ENCODE measurements at regions not wholly inside any gene's neighbourhood (a gene's known extent, or its start where the extent isn't known, plus 50 kb on each side); places are given as distances from the start of the nearest gene placed in this dataset.
"Not testable (repeated sequence)": the region's sequence is repeated elsewhere in the genome, so short reads cannot be mapped to it uniquely, and the experiment has no call there.

DNA sequence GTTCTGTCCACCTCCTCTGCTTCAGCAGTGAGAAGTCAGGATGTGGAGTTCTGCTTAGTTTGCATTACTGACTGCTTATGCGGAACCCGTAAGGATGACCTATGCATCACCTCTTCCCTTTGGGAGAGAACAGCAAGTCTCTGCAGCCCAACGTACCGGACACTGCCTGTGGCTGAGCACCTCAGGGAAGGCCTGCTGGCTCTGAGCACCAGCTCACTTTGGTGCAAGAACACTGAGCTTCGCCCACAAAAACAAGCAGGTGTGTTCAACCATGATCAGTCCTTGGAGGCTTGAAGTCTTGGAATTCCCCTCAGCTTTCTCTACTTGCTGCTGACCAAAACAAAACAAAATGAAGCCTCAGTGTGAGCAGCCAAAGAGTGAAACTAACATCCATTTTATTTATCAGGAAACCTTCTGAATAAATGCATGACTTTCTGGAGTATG lies 52.7 kb upstream of the NCK2 start:
- DNase-seq, result no peak

DNA sequence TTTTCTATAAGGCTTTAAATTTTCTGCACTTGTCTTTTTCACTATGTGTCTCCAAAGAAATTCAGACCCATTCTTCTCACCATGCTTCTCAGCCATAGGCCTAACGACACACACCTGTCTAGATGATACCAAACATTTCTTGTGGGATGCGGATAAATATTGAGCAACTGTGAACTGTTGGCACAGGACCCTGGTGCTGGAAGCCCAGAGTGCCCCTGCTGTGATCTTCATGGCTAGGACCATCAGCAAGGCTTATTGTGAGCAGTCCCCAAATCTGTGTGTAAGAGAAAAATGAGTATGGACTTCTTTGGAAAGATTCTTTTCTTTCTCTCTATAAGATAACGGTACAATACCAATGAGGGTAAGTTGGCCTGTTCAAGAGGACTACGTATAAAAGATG lies 54.1 kb upstream of the NCK2 start:
- DNase-seq, result no peak

DNA sequence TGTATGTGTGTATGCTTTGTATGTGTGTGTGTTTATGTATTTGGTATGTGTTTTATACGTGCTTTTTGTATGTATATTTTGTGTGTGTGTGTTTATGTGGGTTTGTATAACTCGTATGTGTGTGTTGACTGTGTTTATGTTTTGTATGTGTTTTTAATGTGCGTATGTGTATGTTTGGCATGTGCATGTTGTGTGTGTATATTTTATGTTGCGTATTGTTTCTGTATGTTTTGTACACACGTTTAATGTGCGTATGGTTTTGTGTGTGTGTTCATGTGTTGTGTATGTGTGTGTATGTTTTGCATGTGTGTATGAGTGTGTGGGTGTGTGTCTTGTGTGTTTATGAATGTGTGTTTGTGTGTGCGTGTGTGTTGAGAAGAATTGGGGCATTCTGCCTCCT lies 55.2 kb upstream of the NCK2 start:
- DNase-seq, result no peak

DNA sequence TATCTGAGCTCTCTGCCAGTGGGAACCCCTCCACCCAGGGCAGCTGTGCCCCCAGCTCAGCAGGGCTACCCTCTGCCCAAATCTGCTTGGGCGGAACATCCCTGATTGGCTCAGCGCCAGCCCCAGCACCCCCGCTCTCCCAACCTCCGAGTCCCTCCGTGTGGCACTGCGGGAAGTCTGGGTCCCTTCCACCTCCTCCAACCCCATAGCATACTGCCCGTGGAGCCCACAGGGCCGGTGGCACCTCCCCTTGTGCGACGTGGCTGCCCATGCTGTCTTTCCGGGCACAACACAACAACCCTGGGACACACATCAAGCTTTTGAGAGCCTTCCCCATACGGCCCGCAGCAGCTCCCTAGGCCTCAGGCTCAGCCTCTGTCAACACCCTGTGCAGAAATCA lies 55.8 kb upstream of the NCK2 start:
- DNase-seq, result no peak

DNA sequence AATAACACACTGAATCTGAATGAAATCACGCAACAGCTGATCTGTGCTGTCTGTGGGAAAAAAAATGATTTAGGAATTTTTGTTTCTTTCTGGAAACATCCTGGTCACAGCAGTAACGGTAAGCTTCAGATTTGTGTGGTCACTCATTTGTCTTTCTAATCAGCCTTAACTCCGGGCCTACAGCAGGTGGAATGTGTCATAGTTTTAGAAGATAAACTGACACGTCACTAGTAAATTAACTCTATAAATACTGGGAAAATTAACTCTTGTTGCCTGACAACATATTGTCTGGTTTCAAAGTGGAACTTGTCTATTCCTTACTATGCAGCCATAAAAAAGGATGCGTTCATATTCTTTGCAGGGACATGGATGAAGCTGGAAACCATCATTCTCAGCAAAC lies 58.1 kb upstream of the NCK2 start:
- DNase-seq, result no peak

DNA sequence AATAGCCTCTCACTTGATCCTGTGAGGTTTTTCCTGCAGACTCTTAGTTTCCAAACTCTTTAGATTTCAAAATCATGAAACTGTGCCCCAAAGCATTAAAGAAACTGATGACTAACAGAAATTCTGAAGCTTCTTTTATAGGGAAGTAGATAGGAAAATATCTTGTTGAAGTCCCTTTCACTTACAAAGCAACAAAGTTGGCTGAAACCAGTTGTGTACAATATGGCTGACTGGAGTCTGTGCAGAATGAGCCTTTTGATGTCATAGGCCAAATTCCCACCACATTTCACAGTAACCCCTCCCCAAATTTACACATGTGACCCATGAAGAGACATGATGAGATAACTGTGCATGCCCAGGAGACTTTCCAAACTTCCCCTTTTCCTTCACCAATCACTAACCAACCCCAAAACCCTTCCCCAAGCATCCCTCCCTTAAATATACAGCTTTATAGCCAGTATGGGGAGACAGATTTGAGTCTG lies 61.7 kb upstream of the NCK2 start:
- DNase-seq, result no peak

DNA sequence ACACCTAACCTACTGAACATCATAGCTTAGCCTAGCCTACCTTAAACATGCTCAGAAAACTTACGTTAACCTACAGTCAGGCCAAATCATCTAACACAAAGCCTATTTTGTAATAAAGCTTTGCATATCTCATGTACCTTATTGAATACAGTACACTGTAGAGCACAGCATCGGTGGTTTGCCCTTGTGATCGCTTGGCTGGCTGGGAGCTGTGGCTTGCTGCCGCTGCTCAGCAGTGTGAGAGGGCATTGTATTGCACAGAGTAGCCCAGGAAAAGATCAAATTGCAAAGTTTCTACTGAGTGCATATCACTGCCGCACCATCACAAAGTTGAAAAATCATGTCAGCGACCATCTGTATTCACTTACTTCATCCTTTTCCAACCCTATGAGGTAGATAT lies 62.3 kb upstream of the NCK2 start:
- DNase-seq, result no peak

DNA sequence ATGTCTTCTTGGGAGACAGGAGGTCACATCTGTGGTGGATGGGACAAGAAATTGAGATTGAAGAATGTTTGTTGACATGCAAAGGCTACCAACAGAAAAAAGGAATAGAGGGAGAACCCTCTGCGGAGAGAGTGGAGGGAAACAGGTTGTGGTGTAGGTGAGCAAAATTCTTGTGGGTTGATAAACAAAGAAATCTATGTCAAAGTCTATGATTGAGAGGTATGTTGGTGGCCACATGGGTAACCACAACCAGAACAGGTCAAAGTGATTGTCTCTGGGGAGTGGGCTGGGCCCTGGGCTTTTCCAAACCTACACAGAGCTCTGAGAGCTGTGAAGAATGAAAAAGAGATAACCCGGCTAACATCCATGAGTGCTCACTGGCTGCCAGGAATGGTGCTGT lies 62.8 kb upstream of the NCK2 start:
- no peak for DNase-seq

DNA sequence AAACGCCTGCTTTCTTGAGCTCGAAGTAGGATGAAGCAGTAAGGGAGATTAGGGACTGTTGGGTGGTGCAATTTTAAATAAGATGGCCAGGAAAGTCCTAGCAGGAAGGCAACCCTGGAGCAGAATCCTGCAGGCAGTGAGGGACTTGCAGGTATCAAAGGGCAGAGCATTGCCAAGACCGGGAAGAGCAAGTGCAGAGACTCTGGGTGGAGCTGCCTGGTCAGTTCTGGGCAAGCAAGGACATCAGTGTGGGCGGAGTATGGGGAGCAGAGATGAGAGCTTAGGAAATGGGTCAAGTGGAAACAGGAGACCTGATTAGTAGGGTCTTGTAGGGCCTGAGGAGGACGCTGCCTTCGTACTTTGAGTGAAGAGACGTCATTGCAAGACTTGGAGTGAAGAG lies 64.4 kb upstream of the NCK2 start:
- no peak for DNase-seq

DNA sequence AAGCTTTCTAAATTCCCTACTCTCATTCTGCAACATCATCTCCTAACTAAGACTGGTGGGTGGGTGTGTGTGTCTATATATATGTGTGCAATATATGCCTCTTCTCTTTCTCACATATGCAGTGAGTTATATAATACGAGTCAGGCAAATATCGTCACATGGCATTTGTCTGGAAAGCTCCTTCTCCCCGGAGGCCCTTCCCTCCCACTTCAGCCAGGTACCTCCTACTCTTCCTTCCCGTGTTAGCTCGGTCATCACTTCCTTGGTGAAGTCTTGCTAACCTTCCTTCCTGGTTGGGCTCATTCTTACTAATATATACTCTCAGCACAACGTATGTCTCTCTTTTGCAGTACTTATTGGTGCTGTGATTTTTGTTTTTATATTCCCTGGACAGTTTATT lies 66.4 kb upstream of the NCK2 start:
- no peak for DNase-seq

DNA sequence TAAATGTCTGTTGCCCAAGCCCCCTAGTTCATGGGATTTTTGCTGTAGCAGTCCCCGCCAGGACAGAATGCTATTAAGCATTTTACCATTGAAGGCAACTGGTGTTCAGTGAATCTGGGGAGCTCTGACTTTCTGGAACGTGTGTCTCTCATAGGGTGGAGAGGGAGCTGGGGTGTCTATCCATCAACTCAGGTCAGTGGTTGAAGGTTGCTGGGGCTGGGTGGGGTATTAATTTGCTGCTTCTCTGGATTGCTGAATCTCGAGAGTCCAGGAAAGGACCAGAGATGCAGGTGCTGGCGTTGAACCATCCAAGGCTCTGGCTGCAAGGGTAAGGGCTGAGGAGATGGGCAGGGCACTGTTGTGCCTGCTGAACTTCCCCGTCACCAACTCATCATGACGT lies 66.8 kb upstream of the NCK2 start:
- DNase-seq, result no peak

DNA sequence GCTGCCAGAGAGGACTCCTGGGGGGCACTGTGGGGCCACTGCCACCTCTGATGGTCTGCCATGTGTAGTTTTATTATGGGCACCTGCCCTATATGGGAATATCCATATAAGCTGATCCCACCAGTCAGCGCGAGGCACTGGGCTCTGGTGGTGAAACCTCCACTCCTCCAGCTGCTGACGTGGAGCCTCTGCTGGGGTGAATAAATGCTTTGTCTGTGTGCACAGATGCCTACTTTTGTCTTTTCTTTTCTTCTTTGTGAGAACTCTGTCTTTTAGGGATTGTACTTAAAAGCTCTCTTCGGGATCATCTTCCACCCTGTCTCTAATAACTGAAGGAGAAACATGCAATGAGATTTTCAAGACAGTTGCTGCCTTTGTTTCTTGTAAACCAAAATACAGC lies 68.9 kb upstream of the NCK2 start:
- no peak for DNase-seq

DNA sequence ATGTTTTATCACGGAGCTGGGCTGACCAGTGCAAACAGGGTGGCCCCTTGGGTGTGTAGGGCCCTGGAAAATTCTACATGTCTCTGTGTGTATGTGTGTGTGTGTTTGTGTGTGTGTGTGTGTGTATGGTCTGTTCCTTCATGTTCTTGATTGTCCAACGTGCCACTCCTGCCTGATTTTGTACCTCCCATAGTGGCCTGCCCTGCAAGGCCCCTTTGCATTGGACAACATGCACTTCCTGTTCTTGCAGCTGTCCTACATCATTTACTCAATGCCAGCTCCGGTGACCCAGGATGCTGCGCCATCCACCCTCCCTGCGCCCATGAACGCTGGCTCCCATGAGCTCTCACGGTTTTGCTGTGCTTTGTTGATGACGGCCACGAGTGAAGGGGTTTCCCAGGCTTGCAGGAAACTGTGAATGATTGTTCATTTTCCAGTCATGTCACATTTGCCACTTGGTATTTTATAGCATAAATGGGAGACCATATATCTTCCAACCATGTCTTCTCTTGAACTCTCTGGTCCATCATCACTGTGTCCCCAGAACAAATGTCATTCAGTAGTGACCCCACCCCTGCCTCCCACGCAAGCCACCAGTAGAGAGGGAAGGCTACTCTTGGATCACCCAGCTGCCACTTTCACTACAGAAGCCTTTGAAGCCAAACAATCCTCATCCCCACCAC lies 69.7 kb upstream of the NCK2 start:
- DNase-seq, result no peak

DNA sequence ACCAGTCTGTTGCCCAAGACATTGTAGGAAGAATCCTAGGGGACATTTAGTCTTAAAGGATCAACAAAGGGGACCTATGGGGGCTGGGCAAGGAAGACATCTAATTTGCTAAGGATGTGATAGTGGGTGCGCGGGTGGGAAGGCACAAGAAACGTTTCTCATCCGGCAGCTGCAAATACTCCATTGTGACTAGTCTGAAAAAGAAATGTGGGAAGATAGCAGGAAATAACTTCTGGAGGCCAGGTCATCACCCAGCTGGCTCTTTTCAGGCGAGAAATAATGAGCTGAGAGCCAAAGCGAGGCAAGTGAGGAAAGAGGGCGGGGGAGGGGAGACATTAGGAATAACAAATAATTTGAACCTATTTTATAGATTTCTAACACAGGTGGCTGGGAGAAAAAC lies 70.3 kb upstream of the NCK2 start:
- no peak for DNase-seq

DNA sequence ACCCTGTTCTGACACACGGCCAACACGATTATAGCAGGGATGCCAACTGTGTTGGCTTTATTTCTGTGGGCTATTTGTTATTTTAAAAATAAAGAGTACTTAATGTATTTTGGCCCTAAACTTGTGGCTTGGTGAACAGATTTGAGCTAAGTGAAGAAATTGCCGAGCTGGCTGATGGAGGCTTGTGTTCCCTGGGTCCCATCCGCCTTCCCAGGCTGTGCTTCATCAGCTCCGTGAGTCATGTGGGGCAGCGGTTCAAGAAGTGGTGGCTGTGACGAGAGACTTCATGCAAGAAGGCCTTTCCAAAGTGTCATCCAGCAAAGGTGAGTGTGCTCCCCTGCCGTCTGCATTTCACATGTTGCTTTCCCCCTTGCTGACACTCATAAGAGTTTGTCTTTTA lies 73.6 kb upstream of the NCK2 start:
- DNase-seq, result no peak

DNA sequence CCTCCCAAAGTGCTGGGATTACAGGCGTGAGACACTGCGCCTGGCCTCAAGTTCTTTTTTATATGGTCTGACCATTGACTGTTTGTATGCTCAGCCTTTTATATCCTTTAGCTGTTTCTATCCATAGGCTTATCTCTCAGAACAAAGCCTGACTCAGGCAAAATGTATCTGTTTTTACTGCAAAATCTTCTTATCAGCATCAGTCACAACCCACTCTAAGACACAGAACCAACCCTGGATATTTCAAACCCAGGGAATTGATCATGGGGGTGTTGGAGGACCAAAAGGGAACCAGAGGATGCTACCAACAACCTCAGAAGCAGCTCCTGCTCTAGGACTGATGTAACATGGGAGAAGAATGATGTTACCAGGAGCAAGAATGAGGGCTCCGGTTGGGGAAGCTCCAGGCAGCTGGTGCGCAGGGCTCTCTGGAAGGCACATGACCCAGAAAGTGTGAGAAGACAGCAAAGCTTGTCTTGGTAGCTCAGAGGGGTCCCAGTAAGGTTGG lies 75.3 kb upstream of the NCK2 start:
- DNase-seq, result no peak

DNA sequence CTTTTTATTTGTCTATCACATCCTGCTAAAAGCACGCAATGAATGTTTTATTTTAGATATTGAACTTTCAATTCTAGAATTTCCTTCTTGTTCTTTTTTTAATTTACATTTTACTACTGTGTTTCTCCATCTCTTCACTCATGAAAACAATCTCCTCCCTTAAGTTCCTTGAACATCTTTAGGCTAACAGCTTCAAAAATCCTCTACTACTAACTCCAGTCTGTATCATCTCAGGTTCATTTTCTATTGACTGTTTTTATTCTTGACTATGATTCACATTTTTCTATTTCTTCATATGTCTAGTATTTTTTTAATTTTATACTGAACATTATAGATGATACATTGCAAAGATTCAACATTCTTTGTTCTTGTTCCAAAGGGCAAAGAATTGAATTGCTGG lies 79.2 kb upstream of the NCK2 start:
- no peak for DNase-seq

DNA sequence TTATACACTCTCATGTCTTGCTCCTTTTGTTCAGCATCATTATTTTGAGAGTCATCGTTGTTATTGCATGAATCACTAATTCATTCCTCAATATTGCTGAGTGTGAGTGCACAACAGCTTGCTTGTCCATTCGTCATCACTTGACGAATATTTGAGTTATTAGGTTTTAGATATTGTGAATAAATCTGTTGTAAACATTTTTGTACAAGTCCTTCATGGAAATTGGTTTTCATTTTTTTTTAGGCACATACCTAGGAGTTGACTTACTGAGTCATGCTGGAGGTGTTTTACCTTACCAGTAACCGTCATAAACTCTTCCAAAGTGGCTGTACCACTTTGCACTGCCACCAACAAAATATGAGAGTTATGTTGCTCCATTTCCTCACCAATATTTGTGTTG lies 84.2 kb upstream of the NCK2 start:
- no peak for DNase-seq

DNA sequence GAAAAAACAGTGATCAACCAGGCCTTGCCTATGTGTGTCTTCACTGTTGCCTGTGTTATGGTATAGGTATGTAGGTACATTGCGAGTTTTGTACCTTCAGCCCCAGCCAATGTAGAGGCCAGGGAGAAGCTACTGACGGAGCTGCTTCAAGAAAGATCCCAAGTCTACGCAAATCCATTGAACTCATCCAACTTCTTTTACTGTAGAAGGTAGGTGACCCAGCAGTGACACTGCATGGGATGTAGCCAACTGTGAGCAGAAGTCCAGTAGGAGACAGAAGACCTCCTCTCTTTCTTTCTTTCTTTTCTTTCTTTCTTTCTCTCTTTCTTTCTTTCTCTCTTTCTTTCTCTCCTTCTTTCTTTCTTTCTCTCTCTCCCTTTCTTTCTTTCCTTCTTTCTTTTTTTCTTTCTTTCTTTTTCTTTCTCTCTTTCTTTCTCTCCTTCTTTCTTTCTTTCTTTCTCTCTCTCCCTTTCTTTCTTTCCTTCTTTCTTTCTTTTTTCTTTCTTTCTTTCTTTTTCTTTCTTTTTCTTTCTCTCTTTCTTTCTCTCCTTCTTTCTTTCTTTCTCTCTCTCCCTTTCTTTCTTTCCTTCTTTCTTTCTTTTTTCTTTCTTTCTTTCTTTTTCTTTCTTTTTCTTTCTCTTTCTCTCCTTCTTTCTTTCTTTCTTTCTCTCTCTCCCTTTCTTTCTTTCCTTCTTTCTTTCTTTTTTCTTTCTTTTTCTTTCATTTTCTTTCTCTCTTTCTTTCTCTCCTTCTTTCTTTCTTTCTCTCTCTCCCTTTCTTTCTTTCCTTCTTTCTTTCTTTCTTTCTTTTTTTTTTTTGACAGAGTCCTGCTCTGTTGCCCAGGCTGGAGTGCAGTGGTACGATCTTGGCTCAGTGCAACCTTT lies 88.7 kb upstream of the NCK2 start:
- not testable (repeated sequence) for DNase-seq

DNA sequence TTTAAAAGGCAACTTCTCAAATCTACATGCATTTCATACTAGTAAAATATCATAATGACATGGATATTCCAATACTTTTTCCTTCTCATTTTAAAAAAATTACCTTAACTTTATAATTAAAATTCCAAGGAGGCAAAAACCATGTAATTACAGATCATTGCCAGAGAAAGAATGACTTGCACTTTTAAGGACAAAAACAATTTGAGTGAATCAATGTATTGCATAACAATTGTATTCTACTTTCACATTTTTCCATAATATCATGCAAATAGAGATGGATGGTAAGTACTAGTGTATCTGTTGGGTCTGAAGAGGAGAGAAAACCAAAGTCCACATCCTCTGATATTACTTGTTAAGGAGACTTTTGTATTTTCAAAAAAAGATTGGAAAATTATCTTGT lies 89.5 kb upstream of the NCK2 start:
- no peak for DNase-seq

DNA sequence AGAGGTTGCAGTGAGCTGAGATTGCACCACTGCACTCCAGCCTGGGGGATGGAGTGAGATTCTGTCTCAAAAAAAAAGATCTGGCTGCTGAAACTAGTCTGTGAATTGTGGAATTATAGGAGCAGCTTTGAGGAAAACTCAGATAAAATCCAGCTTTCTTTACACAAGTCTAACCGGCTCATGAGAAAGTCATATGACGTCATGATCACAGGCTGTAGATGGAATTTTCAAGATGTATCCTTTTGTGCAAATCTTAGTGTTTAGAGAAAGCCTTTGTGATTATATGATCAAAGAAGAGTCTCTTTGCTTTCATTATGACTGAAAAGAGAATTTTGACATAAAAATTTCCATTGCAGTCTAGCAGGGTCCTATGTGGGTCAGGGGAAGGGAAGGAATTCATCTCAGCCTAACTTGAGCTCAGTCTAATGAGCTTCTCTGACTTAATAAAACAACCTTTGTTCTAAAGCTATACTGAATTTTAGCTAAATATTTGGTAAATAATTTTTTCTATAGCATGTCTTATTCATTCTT lies 90.2 kb upstream of the NCK2 start:
- no peak for DNase-seq

DNA sequence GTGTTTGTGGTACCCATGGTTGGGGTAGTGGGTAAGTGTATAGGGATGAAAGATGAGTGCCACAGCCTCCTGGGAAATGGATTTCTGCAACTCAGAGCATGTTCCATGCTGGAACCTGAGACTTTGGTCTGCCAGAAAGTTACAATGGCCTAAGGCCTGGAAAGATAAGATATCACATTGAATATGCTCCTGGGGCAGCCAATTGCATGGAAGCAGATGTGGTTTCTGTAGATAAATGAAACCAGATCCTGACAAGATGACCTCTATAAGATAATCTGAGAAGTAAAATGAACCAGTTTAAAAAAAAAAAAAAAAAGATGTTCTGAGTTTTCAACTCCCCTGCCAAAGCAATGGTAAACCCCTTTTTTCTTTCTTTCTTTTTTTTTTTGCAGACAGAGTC lies 91.4 kb upstream of the NCK2 start:
- no peak for DNase-seq

DNA sequence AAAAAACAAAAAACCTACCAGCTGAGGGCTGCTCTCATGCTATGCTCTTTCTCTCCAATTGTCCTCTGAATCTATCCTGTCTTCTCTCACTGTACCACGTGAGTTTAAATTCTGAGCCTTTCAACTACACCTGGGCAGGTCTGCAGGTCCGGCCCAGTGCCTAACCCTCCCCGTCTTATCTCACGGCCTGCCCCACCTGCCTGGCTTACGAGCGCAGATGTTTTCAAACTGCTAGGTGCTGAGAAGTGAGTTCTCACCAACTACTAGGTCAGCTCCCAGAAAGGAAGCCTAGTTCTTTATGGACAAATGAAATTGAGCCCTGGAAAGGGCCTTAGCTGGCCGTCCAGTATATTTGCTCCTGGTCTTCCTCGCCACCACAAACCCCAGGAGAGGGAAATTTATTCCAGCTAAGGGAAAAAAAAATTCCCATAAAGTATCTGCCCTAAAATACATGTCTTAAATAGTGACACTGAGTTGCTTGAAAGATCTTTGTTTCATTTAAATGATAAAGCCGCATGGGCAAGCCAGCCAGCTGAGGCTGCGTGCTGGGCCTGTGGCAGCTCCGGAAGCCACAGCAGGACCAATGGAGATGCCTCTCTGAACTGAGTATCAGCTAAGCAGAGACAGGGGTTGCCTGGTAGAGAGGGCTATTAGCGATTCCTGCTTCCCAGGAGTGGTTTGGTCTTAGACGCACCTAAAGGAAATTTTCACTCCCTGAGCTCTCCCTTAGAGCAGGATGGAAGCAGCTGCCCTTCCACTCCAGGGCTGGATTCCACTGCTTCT lies 92.5 kb upstream of the NCK2 start:
- DNase-seq, result no peak

Data from activated CD8-positive, alpha-beta memory T cell treated with anti-CD3 and anti-CD28 coated beads for 24 hours (primary cell).